IPS-NIHi7 (cell line): ENCODE measurements at regions not wholly inside any gene's neighbourhood (a gene's known extent, or its start where the extent isn't known, plus 50 kb on each side); places are given as distances from the start of the nearest gene placed in this dataset.
"Not testable (repeated sequence)": the region's sequence is repeated elsewhere in the genome, so short reads cannot be mapped to it uniquely, and the experiment has no call there.

ENCODE experiments used
- DNase-seq: peaks from one replicate; pipeline ENCODE4 v3.0.0; 2012; ENCODE audit warnings: mixed read lengths; ENCODE audit errors: extremely low spot score

DNA sequence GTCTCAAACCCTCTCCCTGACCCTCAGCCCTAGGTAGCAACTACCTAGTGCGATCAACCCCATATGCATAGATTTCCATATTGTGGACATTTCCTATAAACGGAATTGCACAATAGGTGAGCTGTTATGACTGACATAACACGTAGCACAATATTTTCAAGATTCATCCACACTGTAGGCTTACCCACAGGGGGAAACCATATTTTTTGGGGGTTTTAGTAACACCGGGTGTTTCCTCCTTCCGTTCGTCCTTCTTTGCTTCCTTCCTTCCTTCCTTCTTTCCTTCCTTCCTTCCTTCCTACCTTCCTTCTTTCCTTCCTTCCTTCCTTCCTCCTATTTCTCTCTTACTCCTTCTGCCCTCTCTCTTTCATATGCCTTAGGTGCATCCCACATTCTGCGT, 524.2 kb downstream of the CWH43 start:
- peak; percentile 38 for DNase-seq

DNA sequence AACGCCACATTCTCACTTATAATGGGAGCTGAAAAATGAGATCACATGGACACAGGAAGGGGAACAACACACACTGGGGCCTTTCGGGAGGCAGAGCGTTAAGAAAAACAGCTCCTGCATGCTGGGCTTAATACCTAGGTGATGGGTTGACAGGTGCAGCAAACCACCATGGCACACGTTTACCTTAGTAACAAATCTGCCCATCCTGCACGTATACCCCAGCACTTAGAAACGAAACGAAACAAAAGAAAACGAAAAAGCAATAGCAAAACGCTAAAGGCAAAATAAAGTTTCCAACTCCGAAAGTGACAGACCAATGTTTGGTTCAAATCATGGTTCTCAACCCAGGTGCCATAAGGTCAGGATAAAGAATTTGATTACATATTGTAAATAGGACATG, 525.3 kb downstream of the CWH43 start:
- not testable (repeated sequence) for DNase-seq

DNA sequence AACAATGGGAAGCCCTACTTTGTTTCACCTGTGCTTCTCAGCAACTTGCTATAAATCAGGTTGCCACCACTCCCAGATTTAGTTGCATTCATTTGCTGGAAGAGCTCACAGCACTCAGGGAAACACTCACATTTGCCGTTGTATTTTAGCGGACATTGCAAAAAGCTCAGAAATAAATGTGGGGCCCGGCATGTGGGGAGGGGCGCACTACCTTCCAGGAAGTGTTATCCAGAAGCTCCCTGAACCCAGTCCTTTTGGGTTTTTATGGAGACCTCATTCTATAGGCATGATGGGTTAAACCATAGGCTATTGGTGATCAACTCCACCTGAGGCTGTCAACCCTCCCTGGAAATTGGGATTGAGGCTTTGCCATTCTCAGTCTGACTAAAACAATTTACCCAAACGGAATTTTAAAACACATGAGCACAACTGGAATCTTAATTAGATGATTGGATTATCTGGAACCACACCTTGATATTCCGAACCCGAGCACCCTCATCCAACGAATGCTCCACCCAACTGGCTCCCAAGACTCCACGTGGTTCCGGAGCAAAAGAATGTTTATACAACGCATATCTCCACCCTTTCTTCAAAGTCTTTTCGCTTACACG, 525.9 kb downstream of the CWH43 start:
- DNase-seq: peak; percentile 8

DNA sequence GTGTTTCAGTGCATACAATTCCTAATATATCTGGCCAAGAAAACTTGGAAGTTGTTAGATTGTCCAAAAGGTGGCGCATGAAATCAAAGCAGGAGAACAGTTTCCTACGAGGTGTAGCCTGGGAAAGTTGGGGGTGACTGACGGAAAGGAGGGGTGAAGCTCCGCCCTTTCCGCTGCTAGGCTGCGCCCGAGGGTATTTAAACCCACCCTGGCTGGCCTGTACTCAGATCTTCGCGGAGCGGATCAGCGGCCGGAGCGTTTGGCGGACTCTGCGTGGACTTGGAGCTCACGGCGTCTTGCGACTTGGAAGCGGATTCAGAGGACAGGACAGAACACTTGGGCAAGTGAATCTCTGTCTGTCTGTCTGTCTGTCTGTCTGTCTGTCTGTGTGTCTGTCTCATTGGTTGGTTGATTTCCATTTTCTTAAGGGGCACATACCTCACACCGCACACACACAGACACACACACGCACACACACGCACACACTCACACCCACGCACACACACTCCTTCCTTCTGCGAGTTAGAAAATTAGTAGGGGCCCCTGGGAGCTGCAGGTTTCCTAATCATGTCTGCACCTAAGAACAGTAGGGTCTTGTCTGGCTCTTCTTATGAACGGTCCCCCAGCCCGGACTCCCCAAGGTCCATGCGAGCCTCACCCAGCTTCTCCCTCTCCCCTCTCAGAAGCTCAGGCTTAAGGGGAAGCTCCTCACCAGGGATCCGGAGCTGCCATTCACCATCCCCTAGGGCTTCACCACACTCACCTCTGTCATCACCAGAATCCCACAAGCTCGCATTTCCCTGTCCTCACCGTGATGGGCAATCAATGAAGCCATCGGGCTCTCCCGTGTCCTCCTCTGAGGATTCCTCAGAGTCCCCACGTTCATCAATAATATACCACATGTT, 526.8 kb downstream of the CWH43 start:
- peak; percentile 10 for DNase-seq

DNA sequence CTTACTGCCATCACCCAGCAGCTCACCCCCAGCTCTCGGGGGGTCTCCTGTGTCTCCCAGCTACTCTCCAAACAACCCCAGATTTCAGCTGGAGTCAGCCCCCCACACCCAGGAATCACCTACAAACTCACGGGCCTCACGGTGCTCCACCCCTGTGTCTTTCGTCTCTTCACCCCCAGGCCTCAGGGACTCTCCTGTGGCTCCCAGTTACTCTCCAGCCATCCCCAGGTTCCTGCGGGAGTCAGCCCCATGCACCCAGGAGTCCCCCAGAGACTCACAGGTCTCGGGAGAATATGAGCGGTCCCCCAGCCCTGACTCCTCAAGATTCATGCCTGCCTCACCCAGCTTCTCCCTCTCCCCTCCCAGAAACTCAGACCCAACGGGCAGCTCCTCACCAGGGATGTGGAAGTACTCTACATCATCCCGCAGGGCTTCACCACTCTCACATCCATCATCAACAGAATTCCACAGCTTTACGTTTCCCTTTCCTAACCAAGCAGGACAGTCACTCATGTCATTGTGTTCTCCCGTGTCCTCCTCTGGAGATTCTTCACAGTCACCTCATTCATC, 527.6 kb downstream of the CWH43 start:
- not testable (repeated sequence) for DNase-seq

DNA sequence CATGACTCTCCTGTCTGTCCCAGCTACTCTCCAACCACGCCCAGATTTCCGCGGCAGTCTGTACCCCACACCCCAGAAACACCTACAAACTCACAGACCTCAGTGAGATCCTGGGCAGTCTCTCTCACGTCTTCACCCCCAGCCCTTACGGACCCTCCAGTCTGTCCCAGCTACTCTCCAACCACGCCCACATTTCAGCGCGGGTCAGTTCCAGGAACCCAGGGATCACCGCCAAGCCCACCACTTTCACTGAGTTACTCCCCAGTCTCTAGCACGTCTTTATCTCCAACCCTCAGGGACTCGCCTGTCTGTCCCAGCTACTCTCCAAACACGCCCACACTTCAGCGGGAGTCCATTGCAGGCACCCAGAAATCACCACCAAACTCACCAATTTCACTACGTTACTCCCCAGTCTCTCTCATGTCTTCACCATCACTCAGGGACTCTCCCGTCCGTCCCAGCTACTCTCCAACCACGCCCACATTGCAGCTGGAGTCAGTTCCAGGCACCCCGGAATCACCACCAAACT, 528.2 kb downstream of the CWH43 start:
- DNase-seq: not testable (repeated sequence)

DNA sequence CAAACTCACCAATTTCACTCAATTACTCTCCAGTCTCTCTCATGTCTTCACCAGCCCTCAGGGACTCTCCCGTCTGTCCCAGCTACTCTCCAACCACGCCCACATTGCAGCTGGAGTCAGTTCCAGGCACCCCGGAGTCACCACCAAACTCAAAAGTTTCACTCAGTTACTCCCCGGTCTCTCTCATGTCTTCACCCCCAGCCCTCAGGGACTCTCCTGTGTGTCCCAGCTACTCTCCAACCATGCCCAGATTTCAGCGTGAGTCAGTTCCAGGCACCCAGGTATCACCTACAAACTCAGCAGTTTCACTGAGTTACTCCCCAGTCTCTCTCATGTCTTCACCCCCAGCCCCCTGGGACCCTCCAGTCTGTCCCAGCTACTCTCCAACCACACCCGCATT, 528.8 kb downstream of the CWH43 start:
- not testable (repeated sequence) for DNase-seq

DNA sequence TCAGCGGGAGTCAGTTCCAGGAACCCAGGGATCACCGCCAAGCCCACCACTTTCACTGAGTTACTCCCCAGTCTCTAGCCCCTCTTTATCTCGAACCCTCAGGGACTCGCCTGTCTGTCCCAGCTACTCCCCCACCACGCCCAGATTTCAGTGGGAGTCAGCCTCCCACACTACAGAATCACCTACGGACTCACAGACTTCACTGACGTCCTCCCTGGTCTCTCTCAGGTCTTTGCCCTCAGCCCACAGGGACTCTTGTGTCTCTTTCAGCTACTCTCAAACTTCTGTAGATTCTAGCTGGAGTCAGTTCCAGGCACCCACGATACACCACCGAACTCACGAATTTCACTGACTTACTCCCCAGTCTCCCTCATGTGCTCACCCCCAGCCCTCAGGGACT, 529.2 kb downstream of the CWH43 start:
- not testable (repeated sequence) for DNase-seq

DNA sequence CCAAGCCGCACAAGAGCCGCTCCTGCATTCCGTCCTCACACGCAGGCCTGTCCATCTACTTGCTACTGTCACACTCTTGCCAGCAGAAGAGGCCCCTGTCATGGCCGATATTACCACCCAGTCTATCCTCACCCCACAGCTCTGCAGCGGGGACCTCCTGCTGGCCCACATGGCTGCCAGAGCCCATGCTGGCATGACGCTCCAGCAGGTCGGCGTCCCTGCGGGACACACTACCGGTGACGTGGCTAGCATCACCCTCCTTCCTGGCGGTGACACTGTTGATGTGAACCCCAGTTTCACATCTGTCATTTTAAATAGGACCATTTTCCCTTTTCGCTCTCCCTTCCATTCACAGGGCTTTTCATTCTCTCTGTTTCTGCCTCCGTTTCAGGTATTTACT, 530.0 kb downstream of the CWH43 start:
- not testable (repeated sequence) for DNase-seq

DNA sequence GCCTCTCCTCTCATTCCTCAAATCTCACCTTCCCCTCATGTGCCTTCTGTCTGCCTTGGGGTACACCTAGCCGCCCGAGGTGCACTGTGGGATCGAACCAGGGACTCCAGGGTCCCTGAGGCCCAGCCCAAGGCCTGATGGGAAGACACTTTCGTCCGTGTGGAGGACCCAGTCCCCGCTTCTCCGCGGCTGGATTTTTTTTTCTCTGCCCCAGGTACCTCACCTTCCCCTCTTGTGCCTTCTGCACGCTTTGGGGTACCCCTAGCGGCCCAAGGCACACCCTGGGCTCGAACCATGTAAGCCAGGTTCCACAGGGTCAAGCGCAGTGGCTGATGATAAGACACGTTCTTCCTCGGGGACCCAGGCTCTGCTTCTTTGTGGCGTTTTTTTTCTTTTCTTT, 530.7 kb downstream of the CWH43 start:
- no peak for DNase-seq

DNA sequence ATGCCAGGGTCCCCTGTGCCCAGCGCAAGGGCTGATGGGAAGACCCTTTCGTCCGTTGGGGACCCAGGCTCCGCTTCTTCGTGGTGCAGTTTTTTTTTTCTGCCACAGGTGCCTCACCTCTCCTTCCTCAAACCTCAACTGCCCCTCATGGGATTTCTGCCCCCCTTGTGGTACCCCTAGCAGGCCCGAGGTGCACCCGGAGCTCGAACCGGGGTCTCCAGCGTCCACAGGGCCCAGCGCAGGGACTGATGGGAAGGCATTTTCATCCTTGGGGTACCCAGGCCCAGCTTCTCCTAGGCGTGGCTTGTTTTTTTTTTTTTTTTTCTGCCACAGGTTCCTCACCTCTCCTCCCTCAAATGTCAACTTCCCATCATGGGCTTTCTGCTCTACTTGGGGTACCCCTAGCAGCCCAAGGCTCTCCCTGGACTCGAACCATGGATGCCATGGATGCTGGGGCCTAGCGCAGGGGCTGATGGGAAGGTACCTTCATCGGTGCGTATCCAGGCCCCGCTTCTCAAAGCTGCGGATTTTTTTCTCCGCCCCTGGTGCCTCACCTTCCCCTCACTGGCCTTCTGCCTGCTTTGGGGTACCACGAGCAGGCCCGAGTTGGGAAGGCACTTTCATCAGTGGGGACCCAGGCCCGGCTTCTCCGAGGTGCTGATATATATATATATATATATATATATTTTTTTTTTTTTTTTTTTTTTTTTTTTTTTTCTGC, 531.6 kb downstream of the CWH43 start:
- not testable (repeated sequence) for DNase-seq

DNA sequence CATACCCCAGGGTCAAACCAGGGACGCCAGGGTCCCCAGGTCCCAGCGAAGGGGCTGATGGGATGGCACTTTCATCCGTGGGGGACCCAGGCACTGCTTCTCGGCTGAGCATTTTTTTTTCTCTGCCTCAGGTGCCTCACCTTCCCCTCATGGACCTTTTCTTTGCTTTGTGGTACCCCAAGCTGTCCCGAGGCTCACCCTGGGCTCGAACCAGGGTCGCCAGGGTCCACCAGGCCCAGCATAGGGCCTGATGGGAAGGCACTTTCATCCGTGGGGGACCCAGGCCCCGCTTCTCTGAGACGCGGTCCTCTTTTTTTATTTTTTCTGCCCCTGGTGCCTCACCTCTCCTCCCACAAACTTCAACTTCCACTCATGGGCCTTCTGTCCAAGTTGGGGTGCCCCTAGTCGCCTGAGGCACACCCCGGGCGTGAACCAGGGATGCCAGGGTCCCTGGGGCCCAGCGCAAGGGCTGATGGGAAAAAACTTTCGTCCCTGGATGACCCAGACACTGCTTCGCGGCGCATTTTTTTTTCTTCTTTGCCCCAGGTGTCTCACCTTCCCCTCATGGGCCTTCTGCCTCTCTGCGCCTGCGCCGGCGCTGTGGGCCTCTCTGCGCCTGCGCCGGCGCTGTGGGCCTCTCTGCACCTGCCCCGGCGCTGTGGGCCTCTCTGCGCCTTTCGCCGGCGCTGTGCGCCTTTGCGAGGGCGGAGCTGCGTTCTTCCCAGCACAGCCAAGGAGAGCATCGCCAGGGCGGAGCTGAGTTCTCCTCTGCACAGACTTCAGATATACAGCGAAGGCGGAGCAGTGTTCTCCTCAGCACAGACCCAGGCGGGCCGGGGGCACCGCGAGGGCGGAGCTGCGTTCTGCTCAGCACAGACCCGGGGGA, 533.3 kb downstream of the CWH43 start:
- not testable (repeated sequence) for DNase-seq

DNA sequence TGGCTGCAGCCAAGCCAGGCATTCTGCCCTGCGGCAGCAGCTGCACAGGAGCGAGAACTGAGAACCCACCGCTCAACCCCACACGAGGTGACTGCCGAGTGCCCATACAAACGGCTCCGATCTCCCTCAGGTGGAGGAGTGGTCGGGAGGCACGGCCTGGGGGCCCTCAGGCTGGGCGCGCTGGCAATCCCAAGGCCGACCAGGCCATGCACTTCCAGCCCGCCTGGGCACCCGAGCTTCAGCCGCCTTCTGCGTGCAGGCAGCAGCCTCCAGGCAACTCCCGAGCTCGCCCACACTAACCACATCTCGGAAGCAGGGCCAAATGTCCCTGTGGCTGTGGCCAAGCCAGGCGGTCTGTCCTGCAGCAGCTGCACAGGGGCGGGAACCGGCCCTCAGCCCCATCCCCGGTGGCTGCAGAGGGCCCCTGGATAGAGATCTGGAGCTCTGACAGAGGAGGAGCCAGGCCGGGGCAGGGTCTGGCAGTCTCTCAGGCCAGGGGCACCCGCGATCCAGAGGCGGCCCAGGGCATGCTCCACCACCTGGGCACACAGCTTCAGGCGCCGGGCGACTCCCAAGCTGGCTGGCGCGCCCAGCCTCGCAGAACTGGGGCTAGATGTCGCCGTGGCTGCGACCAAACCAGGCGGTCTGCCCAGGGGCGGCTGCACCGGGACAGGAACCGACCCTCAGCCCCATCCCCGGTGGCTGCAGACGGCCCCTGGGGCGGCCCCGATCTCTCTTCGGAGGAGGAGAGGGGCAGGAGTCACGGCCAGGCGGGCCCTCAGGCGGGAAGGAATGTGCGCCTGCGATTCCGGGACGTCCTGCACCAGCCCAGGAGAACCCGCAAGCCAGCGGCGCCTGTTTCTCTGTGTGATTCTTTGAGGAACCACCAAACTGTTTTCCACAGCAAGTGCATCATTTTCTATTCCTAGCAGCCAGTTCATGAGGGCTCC, 538.0 kb downstream of the CWH43 start:
- DNase-seq: not testable (repeated sequence)

DNA sequence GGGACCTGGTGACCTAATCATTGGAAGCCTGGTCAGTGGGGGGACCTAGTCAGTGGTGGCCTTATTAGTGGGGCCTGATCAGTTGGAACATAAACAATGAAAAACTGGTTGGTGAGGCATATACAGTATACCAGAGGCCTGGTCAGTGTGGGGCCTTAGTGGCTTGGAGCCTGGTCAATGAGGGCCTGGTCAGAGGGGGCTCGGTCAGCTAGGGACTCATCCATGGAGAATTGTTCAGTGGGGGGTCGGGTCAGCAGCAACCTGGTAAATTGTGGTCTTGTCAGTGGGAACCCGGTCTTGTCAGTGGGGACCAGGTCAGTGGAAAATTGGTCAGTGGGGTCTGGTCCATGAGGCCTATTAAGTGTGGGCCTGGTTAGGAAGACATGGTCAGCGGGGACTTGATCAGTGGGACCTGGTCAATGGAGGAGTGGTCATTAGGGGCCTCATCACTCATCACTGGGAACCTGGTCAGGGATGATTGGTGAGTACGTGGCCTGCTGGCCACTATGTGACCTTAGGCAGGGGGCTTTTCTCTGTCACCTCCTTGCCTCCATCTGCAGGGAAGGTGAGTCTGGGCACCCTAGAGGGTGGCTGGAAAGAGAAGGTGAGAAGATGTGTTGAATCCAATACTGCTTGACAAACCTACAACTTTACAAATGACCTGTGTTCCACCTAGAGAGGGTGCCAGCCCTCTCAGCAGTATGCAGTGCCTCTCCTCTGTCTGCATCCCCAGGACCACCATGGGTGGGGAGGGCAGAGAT, 573.0 kb downstream of the CWH43 start:
- not testable (repeated sequence) for DNase-seq

DNA sequence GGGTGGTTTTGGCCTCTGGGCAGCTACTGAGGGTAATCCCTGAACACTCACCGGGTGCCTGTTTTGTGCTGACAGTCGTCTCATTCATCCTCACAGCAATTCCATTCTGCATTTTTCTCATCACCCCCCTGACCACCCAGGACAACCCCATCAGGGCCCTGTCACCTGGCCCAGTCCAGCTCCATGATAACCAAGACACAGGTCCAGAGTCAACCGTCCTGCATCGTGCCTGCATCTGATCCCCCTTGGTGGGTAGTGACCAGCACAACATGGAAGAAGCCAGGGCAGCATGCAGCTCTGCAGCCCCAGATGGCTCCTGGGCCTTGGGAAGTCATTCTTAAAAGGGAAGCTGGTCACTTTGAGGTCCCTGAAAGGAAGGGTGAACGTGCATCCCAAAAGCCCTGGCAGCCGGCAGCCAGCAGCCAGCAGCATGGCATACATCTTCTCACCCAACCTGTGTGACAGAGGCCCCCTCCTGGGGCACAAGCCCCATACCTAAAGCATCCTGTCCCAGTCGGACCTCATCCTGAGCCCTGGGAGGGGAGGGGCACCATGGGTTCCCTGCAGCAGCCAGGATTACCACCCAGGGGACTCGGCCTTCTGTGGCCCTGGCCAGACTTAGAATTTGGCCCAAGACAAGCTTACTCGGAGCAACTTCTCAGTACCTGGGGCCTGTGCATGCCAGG, 574.2 kb downstream of the CWH43 start:
- DNase-seq: not testable (repeated sequence)

DNA sequence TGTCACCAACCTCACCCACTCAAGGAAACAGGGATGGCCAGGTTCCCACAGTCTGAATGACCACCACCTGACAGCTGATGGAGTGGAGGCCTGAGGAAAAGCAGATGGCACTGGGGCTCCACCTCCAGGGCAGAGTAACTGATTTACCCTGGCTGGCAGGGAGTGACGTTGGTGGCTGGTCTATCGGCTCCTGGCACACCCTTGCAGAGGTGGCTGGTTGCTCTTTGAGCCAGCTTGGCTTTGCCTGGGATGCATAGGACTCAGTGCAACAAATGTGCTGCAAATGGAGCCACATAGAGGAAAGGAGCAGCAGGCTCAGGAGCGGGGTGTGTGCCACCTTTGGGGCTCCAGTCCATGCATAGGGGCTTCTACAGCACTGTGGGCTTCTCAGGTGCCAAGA, 574.8 kb downstream of the CWH43 start:
- not testable (repeated sequence) for DNase-seq

DNA sequence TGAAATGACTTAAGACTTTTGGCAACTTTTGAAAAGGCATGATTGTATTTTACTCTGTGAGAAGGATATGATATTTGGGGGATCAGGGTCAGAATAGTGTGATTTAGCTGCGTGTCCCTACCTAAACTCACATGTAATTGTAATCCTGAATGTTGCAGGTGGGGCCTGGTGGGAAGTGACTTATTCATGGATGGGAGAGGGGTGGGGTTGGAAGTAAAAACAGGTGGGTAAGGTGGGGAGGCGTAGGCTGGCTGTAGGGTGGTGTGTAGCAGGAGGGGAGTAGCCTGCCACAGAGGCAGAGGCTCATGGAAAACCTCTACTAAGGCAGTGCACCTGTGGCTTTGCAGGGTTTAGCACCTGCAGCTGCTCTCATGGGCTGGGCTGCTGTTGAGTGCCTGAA, 584.2 kb downstream of the CWH43 start:
- not testable (repeated sequence) for DNase-seq

DNA sequence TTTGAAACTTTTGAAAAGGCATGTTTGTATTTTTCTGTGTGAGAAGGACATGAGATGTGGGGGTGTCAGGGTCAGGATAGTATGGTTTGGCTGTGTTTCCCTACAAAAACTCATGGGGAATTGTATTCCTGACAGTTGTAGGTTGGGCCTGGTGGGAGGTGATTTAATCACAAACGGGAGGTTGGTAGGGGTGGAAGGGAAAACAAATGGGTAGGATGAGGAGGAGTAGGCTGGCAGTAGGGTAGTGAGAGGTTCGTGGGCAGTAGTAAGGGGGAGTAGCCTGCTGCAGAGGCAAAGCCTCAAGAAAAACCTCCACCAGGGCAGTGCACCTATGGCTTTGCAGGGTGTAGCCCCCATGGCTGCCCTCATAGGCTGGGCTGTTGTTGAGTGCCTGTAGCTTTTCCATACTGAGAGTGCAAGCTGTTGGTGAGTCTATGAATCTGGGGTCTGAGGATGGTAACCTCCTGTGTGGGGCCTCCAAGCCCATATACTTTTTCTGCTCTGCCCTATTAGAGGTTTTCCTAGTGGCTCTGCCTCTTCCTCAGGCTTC, 587.7 kb downstream of the CWH43 start:
- not testable (repeated sequence) for DNase-seq
